ENCODE measurements at regions not wholly inside any gene's neighbourhood (a gene's known extent, or its start where the extent isn't known, plus 50 kb on each side); places are given as distances from the start of the nearest gene placed in this dataset.

DNA sequence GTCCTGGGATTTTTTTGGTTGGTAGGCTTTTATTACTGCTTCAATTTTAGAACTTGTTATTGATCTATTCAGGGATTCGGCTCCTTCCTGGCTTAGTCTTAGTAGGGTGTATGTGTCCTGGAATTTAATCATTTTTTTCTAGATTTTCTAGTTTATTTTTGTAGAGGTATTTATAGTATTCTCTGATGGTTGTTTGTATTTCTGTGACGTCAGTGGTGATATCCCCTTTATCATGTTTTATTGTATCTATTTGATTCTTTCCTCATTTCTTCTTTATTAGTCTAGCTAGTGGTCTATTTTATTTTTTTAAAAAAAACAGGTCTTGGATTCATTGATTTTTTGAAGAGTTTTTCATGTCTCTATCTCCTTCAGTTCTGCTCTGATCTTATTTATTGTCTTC, 193.3 kb upstream of the MAP2 start:
- no peak for TF ChIP-seq CTCF (IDR thresholded peaks at IDR 0.05)
- no peak for ATAC-seq (ENCODE audit: low FRiP score)
- DNase-seq (ENCODE audit: low spot score): no peak

- DNase-seq (ENCODE audit: low spot score): no peak
These were observed 187.5 kb upstream of the MAP2 start for GRCh38 chr2:209236377-209236776.

GRCh38 chr2:209238765-209239584, 184.9 kb upstream of the MAP2 start:
- DNase-seq (ENCODE audit: low spot score) (no peak), ATAC-seq (ENCODE audit: low FRiP score) (no peak)
- TF ChIP-seq CTCF (IDR thresholded peaks at IDR 0.05): no peak

More at GRCh38 chr2:209236377-209236776, 187.5 kb upstream of the MAP2 start:
- no peak for ATAC-seq (ENCODE audit: low FRiP score)
- no peak for TF ChIP-seq CTCF (IDR thresholded peaks at IDR 0.05)

- TF ChIP-seq CTCF (IDR thresholded peaks at IDR 0.05): no peak
- DNase-seq (ENCODE audit: low spot score) (no peak), ATAC-seq (ENCODE audit: low FRiP score) (no peak)
These were observed 184.3 kb upstream of the MAP2 start for GRCh38 chr2:209239585-209239938.

DNA sequence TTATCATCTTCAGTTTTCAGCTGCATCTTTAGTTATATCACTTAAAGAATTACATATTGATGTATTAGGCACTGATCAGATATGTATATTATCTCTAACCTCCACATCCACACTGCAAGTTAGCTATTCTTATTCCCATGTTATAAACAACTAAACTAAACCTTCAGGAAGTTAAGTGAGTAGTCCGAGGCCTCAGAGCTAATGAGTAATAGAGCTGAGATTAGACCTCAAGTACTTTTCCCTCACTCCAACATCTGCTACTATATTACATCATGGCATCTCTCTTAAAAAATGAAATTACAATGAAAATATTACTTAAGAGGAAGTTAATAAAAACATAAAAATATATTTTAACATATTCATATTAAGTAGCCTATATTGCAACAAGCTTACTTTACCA, 183.6 kb upstream of the MAP2 start:
- TF ChIP-seq CTCF (IDR thresholded peaks at IDR 0.05): no peak
- no peak for ATAC-seq (ENCODE audit: low FRiP score)
- DNase-seq (ENCODE audit: low spot score): no peak

DNA sequence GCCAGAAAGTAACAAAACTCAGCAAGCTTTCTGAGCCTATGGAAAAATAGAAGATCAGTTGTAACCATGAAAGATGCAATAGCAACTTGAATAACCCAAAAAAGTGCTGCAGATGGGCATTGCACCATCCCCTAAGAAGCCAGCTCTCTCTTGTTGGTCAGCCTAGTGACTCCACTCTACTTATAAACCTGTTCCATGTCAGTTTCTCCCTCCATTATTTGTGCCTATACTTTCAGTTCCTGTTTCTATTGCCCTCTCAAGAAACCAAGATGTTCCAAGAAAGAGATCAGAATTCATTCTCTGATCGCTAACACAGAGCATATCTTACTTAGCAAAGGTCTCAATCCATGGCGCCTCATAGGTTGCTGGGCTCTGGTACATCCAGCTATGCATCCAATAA, 170.3 kb upstream of the MAP2 start:
- DNase-seq (ENCODE audit: low spot score): no peak
- TF ChIP-seq CTCF (IDR thresholded peaks at IDR 0.05): no peak
- no peak for ATAC-seq (ENCODE audit: low FRiP score)

DNA sequence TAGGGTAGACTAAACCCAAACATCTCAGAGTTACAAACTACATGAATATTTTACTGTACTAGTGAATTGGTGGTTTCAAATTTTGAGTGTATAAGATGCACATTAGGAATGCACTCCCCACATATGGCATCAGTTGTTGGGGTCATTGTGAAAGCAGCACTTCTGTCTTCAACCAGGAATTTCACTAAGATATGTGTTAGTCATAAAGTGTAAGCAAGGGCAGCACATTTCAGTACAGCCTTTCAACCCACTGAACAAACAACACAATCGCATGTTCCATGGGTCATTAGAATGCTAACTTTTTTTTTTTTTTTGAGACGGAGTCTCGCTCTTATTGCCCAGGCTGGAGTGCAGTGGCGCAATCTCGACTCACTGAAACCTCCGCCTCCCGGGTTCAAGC, 164.1 kb upstream of the MAP2 start:
- DNase-seq (ENCODE audit: low spot score) (no peak), ATAC-seq (ENCODE audit: low FRiP score) (no peak)
- no peak for TF ChIP-seq CTCF (IDR thresholded peaks at IDR 0.05)

All from omental fat pad (tissue), 3 donors.